ENCODE measurements at regions not wholly inside any gene's neighbourhood (a gene's known extent, or its start where the extent isn't known, plus 50 kb on each side); places are given as distances from the start of the nearest gene placed in this dataset.

- no peak overlapping the region for H3K14ac ChIP-seq (ENCODE audit: insufficient read length)
- POLR2A ChIA-PET (ENCODE audit: partially characterized antibody): no interaction called here
- FAIRE-seq (no peak), DNase-seq (ENCODE audit: low read depth in 1 of 2, low spot score in 2 of 2) (no peak)
- no peak overlapping the region for H2BK20ac ChIP-seq (ENCODE audit: low read length)
- H3K79me2 ChIP-seq (ENCODE audit: control insufficient read depth in 1 of 2, insufficient read depth in 2 of 2, low read length in 2 of 2): no peaks in the 10 kb centered on the region
- H3K18ac ChIP-seq (ENCODE audit: extremely low read depth, low read length): no peak overlapping the region
- H3K27me3 ChIP-seq (replicated peaks in 1 of 4; ENCODE audit: control insufficient read depth in 3 of 4, extremely low read depth in 1 of 4, insufficient read depth in 3 of 4, low read length in 3 of 4): no peaks in the 10 kb centered on the region
- H3K4ac ChIP-seq (replicated peaks; ENCODE audit: insufficient read length, low read depth, low read length): no peak overlapping the region
- H3K27ac ChIP-seq (ENCODE audit: low read depth, low read length): no peak overlapping the region
- H3K23ac ChIP-seq (ENCODE audit: insufficient read length): no peak overlapping the region
- no peak overlapping the region for H4K91ac ChIP-seq (replicated peaks; ENCODE audit: insufficient read length, low read length)
- no peak overlapping the region for H2BK120ac ChIP-seq (replicated peaks; ENCODE audit: low read depth, low read length)
- no peaks in the 10 kb centered on the region for H3K23me2 ChIP-seq (ENCODE audit: low read depth, low read length)
- H2BK5ac ChIP-seq (ENCODE audit: low read depth, low read length): no peak overlapping the region
- no peak for TF ChIP-seq SP1 (IDR thresholded peaks at IDR 0.05; ENCODE audit: low read depth, low read length)
- no peak for TF ChIP-seq SAP30 (IDR thresholded peaks at IDR 0.05; ENCODE audit: insufficient read depth, insufficient replicate concordance, low read length)
- TF ChIP-seq EGR1 (IDR thresholded peaks at IDR 0.05; ENCODE audit: borderline replicate concordance, low read depth, low read length): no peak
- no peak for TF ChIP-seq EP300 (IDR thresholded peaks at IDR 0.05; ENCODE audit: borderline replicate concordance in 1 of 2, low read depth in 2 of 2, low read length in 2 of 2)
- TF ChIP-seq SRF (IDR thresholded peaks at IDR 0.05; ENCODE audit: low read depth, low read length): no peak
- no peak for TF ChIP-seq PHF8 (conservative IDR thresholded peaks at IDR 0.05; ENCODE audit: low read depth, low read length)
- no peak for TF ChIP-seq RBBP5 (IDR thresholded peaks at IDR 0.05; ENCODE audit: borderline replicate concordance, low read depth, low read length)
- TF ChIP-seq RNF2 (IDR thresholded peaks at IDR 0.05; ENCODE audit: borderline replicate concordance, low read depth, low read length, missing control alignments, poor library complexity, severe bottlenecking): no peak
- TF ChIP-seq TAF7 (optimal IDR thresholded peaks at IDR 0.05; ENCODE audit: borderline replicate concordance, low read depth, low read length): no peak
- no peak for TF ChIP-seq GTF2F1 (IDR thresholded peaks at IDR 0.05; ENCODE audit: borderline replicate concordance, low read depth, low read length)
- TF ChIP-seq SP2 (IDR thresholded peaks at IDR 0.05; ENCODE audit: low read length): no peak
- no peak for TF ChIP-seq POU5F1 (IDR thresholded peaks at IDR 0.05; ENCODE audit: low read depth, low read length)
- no peak overlapping the region for H4K5ac ChIP-seq (ENCODE audit: insufficient read length, low read depth, low read length)
- CTCF ChIA-PET (ENCODE audit: partially characterized antibody): no interaction called here
- H3K9ac ChIP-seq (replicated peaks in 1 of 4; ENCODE audit: extremely low read depth in 1 of 4, low read depth in 3 of 4, low read length in 3 of 4): no peak overlapping the region
- no peak overlapping the region for H3K4me3 ChIP-seq (ENCODE audit: extremely low read depth in 1 of 4, insufficient read depth in 2 of 4, low read depth in 3 of 4, low read length in 4 of 4)
- H3K36me3 ChIP-seq (ENCODE audit: control insufficient read depth in 2 of 4, insufficient read depth in 4 of 4, low read length in 3 of 4): no peaks in the 10 kb centered on the region
- H4K8ac ChIP-seq (ENCODE audit: extremely low read depth, insufficient read depth, low read length): no peak overlapping the region
- H4K20me1 ChIP-seq (replicated peaks in 1 of 2; ENCODE audit: control insufficient read depth in 1 of 2, insufficient read depth in 2 of 2, low read length in 2 of 2): no peaks in the 10 kb centered on the region
- no peak overlapping the region for H2BK12ac ChIP-seq (ENCODE audit: low read depth, low read length)
- H2BK15ac ChIP-seq (ENCODE audit: low read length): no peak overlapping the region
- H3K9me3 ChIP-seq (ENCODE audit: insufficient read depth in 2 of 2, low read depth in 1 of 2, low read length in 1 of 2): no peaks in the 10 kb centered on the region
- no peaks in the 10 kb centered on the region for H3K4me1 ChIP-seq (replicated peaks in 1 of 4; ENCODE audit: control insufficient read depth in 3 of 4, insufficient read depth in 4 of 4, low read length in 3 of 4)
- H2AFZ ChIP-seq (ENCODE audit: low read length): no peak overlapping the region
- no peak overlapping the region for H3K4me2 ChIP-seq (ENCODE audit: insufficient read depth in 1 of 2, low read depth in 2 of 2, low read length in 2 of 2)
- H3K79me1 ChIP-seq (ENCODE audit: low read depth, low read length): no peaks in the 10 kb centered on the region
- H2AK5ac ChIP-seq (ENCODE audit: low read depth, low read length): no peak overlapping the region
- no peak overlapping the region for H3K56ac ChIP-seq (replicated peaks; ENCODE audit: insufficient read length, low read depth, low read length)
Measured at GRCh38 chr19:31995546-31995945, 349.9 kb upstream of the ZNF507 start.
